ENCODE measurements at regions not wholly inside any gene's neighbourhood (a gene's known extent, or its start where the extent isn't known, plus 50 kb on each side); places are given as distances from the start of the nearest gene placed in this dataset.

GRCh38 chr3:70763894-70764293, 451.5 kb upstream of the MDFIC2 start:
- TF ChIP-seq CTCF (IDR thresholded peaks at IDR 0.05) (no peak), POLR2A (IDR thresholded peaks at IDR 0.05) (no peak), POLR2AphosphoS5 (IDR thresholded peaks at IDR 0.05) (no peak), EP300 (IDR thresholded peaks at IDR 0.05) (no peak)

Data from sigmoid colon (tissue), 4 donors.